HG02623 (cell line): ENCODE measurements at regions not wholly inside any gene's neighbourhood (a gene's known extent, or its start where the extent isn't known, plus 50 kb on each side); places are given as distances from the start of the nearest gene placed in this dataset.
"Not testable (repeated sequence)": the region's sequence is repeated elsewhere in the genome, so short reads cannot be mapped to it uniquely, and the experiment has no call there.

ENCODE experiments used
- ATAC-seq: cut with Tn5 transposase; IDR thresholded peaks from one replicate; pipeline ENCODE4 v1.9.1; 2021; ENCODE audit warnings: moderate library complexity; ENCODE audit not compliant: unreplicated experiment

GRCh38 chr14:40312296-40312695 is 880.1 kb upstream of the FBXO33 start:
- no peak for ATAC-seq

DNA sequence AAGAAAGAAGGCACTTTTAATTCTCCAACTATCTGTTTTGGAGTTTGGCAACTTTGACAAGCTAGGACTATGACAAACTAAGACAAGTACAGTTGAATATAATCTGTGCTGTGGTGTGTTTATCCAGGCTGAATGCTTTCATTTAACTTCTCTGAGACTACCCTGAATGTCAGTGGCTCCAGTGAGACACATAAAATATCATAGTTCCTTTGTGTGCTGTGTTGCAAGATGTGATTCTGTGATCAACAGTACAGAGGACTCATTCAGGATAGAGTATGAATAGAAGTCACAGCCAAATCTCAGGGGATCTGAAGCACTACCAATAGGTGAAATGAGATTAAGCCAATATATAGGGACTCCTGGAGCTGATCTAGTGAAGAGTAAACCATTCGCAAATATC is 876.9 kb upstream of the FBXO33 start:
- ATAC-seq = no peak

DNA sequence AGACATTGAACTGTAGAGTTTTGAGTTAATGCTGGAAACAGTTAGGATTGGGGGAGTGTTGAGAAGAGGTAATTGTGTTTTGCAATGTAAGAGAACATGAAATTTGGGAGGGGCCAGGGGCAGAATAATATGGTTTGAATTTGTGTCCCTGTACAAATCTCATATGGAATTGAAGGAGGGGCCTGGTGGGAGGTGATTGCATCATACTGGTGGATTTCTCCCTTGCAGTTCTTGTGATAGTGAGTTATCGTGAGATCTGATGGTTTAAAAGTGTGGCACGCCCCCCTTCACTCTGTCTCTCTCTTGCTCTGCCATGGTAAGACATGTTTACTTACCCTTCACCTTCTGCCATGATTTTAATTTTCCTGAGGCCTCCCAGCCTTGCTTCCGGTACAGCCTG is 876.0 kb upstream of the FBXO33 start:
- no peak for ATAC-seq

GRCh38 chr14:40296821-40297220 is 864.6 kb upstream of the FBXO33 start:
- ATAC-seq = no peak

- no peak for ATAC-seq
These were observed 860.4 kb upstream of the FBXO33 start for GRCh38 chr14:40292664-40293063.

DNA sequence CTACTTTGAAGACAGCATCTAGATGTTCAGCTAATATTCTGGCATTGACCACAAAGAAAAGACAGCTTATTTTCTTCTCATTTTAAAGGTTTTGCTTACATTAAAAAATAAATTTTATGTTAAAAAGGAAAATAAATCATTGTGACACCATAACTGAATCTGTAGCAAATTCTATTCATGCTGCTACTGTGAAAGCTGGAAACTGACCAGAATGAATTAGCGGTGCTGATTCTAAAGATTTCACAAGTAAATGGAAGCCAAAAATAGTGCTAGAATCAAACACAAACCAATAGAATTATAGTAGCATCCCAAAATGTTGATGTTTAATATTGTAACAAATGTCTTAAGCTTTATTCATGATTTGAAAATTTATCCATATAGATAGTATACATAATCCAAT is 850.0 kb upstream of the FBXO33 start:
- no peak for ATAC-seq

- no peak for ATAC-seq
These were observed 848.4 kb upstream of the FBXO33 start for GRCh38 chr14:40280652-40281051.

GRCh38 chr14:40273417-40273816 is 841.2 kb upstream of the FBXO33 start:
- ATAC-seq = no peak

- ATAC-seq = no peak
These were observed 839.2 kb upstream of the FBXO33 start for GRCh38 chr14:40271480-40271879.

GRCh38 chr14:40269436-40269835 is 837.2 kb upstream of the FBXO33 start:
- ATAC-seq = no peak

DNA sequence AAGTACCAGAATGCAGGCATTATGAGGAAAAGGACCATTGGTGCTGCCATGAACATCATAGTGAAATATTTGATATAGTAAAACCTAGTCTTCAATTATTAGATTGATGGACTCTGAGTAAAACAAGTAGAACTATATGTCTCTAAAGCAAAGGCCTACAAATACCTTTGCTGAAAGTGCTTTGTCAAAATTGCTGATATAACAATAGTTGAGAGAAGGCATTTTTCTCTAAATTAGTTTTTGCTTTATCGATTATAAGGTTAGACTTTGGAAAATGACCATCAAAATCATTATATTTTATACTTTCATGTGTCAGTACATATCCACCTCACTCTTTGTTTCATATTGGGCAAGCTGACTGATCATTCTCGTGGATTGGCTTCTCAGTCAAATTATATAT is 836.0 kb upstream of the FBXO33 start:
- ATAC-seq = no peak

- no peak for ATAC-seq
These were observed 832.9 kb upstream of the FBXO33 start for GRCh38 chr14:40265096-40265495.

DNA sequence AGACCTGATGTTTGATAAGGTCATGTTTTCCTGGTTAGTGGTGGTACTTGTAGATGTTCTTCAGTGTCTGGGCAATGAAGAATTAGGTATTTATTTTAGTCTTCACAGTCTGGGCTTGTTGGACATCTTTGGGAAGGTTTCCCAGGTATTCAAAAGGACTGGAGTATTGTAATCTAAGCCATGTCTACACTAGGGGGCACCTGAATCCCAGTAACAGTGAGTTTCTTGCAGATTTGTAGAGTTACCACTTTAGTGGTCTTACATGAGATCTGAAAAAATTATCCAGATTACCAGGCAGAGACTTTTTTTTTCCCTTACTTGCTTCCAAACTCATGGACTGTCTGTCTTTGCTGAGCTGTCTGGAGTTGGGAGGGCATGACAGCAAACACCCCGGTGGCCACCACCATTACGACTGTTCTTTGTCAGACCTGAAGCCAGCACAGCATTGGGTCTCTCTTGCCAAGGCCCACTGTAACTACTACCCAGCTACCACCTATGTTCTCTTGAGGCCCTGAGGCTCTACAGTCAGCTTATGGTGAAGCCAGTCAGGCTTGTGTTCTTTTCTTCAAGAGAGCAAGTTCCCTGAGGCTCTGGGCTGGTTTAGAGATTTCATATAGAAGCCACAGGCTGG is 820.7 kb upstream of the FBXO33 start:
- no peak for ATAC-seq

- ATAC-seq = no peak
These were observed 816.4 kb upstream of the FBXO33 start for GRCh38 chr14:40248671-40249070.

- ATAC-seq = no peak
These were observed 808.1 kb upstream of the FBXO33 start for GRCh38 chr14:40240245-40240859.

DNA sequence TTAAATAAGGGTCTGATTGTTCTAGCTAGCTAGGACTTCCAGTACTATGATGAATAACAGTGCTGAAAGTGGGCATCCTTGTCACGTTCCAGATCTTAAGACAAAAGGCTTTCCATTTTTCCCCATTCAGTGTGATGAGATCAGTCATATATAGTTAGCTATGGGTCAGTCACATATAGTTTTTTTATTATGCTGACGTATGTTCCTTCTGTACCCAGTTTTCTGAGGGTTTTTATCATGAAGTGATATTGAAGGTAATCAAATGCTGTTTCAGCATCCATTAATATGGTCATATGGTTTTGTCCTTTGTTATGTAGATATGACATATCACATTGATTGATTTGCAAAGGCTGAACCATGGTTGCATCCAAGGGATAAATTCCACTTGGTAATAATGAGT is 800.1 kb upstream of the FBXO33 start:
- ATAC-seq = no peak

- ATAC-seq = no peak
These were observed 797.4 kb upstream of the FBXO33 start for GRCh38 chr14:40229676-40230075.

DNA sequence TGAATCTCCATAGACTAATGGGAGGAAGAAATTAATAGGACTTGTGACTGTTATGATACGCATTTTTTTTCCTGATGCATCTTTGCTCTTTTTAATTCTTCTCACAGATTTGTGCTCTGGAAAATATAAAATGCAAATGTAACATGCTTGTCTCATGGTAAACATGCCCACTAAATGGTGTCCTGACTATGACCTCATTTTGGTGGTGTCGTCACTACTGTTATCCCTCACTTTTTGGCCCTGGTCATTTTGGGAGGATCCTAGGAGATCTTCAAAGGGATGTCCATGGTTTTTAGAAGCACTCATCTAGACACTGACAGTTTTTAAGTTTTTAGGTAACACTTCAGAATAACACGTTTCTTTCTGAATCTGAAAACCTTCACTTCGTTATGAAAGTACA is 790.8 kb upstream of the FBXO33 start:
- ATAC-seq = no peak

DNA sequence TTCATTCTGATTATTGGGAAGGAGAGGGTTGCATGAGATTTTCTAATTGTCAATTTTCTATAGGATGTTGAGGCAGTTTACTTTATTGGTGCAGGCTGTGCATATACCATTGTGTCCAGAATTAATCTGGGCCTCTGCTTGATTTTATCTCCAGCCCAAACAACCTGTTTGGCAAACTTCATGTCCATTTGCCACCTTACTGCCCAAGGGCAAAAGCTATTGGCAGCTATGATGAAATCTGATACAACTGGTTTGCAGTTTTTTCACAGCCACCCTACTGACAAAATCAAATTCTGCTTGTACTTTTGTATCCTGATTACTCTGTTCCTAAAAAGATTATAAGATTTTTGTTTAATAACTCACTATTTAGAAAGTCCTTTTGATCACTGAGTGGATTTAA is 789.2 kb upstream of the FBXO33 start:
- ATAC-seq = no peak

GRCh38 chr14:40219032-40219431 is 786.8 kb upstream of the FBXO33 start:
- ATAC-seq = no peak

GRCh38 chr14:40218282-40218941 is 786.2 kb upstream of the FBXO33 start:
- no peak for ATAC-seq

GRCh38 chr14:40216976-40217375 is 784.7 kb upstream of the FBXO33 start:
- no peak for ATAC-seq

DNA sequence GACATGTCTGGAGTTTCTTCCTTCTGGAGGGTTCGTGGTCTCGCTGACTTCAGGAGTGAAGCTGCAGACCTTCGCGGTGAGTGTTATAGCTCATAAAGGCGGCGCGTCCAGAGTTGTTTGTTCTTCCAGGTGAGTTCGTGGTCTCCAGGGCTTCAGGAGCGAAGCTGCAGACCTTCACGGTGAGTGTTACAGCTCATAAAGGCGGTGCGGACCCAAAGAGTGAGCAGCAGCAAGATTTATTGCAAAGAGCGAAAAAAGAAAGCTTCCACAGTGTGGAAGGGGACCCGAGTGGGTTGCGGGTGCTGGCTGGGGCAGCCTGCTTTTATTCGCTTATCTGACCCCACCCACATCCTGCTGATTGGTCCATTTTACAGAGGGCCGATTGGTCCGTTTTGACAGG is 784.2 kb upstream of the FBXO33 start:
- not testable (repeated sequence) for ATAC-seq
